Activated CD4-positive, alpha-beta T cell treated with anti-CD3 and anti-CD28 coated beads, Interleukin-2, amount 10 ng/mL, durations not matched to agents 24 days and 14 days (primary cell): ENCODE measurements at regions not wholly inside any gene's neighbourhood (a gene's known extent, or its start where the extent isn't known, plus 50 kb on each side); places are given as distances from the start of the nearest gene placed in this dataset.

ENCODE experiments used
- DNase-seq: peaks from one replicate; pipeline ENCODE4 v3.0.0; 2022
- H3K27ac Mint-ChIP-seq: one replicate; pipeline ENCODE4 v1.8.0; 2022; ENCODE audit warnings: mild to moderate bottlenecking, mixed read lengths
- H3K27me3 Mint-ChIP-seq: one replicate; pipeline ENCODE4 v1.8.0; 2022; ENCODE audit warnings: mixed read lengths
- H3K36me3 Mint-ChIP-seq: one replicate; pipeline ENCODE4 v1.8.0; 2022; ENCODE audit warnings: low read depth, mild to moderate bottlenecking, mixed read lengths
- H3K4me1 Mint-ChIP-seq: one replicate; pipeline ENCODE4 v1.8.0; 2021; ENCODE audit warnings: mixed read lengths
- H3K4me3 Mint-ChIP-seq: one replicate; pipeline ENCODE4 v1.8.0; 2022; ENCODE audit warnings: mild to moderate bottlenecking, moderate library complexity, mixed read lengths
- H3K9me3 Mint-ChIP-seq: one replicate; pipeline ENCODE4 v1.8.0; 2021; ENCODE audit warnings: mixed read lengths
- intact Hi-C: fragments of 100-400 bp; cut with micrococcal nuclease; formaldehyde crosslinking; loops from one replicate; pipeline ENCODE4 v1.15.1; 2023

DNA sequence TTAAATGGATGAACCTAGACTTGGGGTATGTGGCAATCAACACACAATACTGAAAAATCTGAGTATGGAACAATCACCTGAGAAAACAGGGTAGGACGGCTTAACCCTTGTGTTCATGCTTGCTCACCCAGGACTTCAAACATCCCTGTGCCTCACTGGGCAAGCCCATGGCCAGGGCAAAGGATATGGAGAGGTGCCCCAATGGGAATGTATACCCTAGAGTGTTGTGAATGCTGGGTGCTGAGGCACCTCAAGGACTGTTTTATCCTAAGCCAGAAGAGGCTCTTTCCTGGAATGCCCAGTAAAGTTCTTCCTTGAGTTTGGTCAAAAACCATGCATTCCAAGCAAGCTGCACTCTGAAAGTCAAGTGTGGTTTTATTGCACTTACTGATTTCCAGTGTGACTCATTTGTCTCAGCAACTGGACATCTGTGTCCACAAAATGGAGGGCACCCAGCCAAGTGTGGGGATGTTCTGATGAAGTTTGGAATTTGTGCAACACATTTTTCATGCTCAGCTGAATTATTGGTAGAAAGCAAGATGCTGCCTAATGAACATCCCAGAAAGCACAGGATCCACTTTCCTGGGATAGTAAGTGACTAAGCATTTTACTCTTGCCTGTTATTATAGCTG lies 531.3 kb downstream of the RFC3 start:
- H3K9me3 Mint-ChIP-seq, result peaks cover 17% of the 10 kb centered on the region
- H3K4me1 Mint-ChIP-seq, result no peaks in the 10 kb centered on the region
- DNase-seq, result no peak

DNA sequence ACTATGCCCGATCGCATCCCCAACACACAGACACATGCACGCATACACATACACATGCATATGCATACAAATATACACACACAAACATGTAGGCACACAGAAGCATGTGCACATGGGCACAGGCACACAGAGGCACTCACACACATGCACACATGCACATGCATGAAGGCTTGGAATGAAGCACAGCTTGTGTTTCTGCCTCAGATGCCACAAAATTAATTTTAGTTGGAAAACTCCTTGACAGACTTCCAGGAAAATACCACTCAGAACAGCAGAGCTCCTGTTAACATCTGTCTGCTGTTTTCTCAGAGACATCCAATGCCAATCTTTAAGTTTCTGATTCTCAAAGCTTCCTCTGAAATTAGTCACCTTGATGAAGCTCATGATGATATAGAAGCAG lies 532.7 kb downstream of the RFC3 start:
- DNase-seq, result no peak
- Mint-ChIP-seq H3K36me3 (no peaks in the 10 kb centered on the region), H3K27ac (no peak overlapping the region), H3K27me3 (no peaks in the 10 kb centered on the region), H3K4me1 (no peaks in the 10 kb centered on the region), H3K4me3 (no peak overlapping the region), H3K9me3 (peaks cover 14% of the 10 kb centered on the region)
- intact Hi-C loops, result loop anchor here (10.0 kb wide), 1 partner anchor 146 kb away; no protein-coding TSS in a partner anchor

More for the DNA sequence above, 531.3 kb downstream of the RFC3 start:
- no peaks in the 10 kb centered on the region for H3K27me3 Mint-ChIP-seq
- no peaks in the 10 kb centered on the region for H3K36me3 Mint-ChIP-seq
- no peak overlapping the region for H3K27ac Mint-ChIP-seq
- no peak overlapping the region for H3K4me3 Mint-ChIP-seq
- intact Hi-C loops, result no loop called here

DNA sequence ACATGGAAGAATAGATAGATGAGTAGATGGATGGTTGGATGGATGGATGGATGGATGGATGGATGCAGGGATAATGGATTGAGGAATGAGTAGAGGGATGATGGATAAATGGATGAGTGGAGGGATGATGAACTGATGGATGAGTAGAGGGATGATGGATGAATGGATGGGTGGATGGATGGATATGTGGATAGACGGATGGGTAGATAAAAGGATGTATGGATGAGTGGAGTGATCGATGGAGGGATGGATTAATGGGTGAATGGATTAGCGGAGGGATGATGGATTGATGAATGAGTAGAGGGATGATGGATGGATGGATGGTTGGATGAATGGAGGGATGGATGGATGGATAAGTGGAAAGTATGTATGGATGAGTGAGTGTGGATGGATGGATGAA lies 533.2 kb downstream of the RFC3 start:
- DNase-seq, result no peak
- no peak overlapping the region for H3K4me3 Mint-ChIP-seq
- H3K9me3 Mint-ChIP-seq, result peaks cover 14% of the 10 kb centered on the region
- no peak overlapping the region for H3K27ac Mint-ChIP-seq
- intact Hi-C loops, result loop anchor here (10.0 kb wide), 1 partner anchor 146 kb away; no protein-coding TSS in a partner anchor
- H3K4me1 Mint-ChIP-seq, result no peaks in the 10 kb centered on the region
- H3K27me3 Mint-ChIP-seq, result no peaks in the 10 kb centered on the region
- H3K36me3 Mint-ChIP-seq, result no peaks in the 10 kb centered on the region

DNA sequence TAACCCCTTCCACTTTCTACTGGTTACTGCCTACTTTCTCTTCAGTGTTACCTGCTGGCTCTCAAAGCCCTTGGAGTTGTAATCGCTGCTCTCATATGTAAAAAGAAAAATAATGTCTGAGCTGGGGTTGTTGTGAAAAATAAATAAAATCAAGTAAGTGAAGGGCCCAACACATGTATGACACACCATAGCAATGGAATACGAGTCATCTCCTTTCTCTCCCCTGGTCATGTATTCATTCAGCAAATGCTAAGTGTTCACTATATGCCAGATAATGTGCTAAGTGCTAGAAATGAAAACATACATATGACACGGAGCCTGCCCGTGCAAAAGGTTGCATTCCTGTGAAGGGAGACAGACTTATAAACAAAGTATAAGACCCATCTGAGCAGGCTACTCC lies 535.0 kb downstream of the RFC3 start:
- intact Hi-C loops, result loop anchor here (10.0 kb wide), 1 partner anchor 148 kb away; no protein-coding TSS in a partner anchor
- no peaks in the 10 kb centered on the region for H3K36me3 Mint-ChIP-seq
- no peak overlapping the region for H3K27ac Mint-ChIP-seq
- H3K4me3 Mint-ChIP-seq, result no peak overlapping the region
- H3K4me1 Mint-ChIP-seq, result no peaks in the 10 kb centered on the region
- no peaks in the 10 kb centered on the region for H3K27me3 Mint-ChIP-seq
- peaks cover 14% of the 10 kb centered on the region for H3K9me3 Mint-ChIP-seq
- no peak for DNase-seq

DNA sequence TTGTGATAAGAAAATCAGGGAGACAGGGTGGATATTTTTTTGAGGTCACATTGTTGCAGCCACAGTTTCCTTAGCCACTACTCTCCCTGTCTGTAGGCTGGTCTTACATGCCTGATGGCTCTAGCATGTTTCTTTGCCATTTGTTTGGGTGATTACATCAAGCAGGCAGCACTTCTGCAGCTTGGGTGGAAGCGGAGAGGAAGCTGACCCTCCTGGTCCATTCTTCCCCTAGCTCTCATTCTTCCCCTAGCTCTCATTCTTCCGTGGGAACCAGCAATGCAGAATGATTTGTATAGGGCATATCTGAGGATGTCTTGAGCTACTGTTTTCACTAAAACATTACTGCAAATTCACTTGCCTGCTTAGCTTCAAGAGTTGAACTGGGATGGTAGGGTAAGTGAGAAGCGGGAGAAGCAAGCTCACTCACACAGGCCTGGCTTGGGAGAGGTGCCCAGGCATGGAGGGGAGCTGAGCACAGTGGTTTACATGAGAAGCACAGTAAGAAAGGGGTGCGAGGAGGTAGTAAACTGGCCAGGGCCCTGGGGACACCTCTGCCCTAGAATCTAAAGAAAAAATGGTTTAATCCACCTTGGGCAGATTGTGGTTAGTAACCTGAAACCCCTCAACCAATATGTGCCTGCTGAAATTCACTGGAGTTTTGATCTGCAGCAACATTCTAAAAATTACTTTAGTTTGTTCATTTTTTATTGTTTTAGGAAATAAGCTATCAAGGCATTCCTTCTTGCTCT lies 538.9 kb downstream of the RFC3 start:
- Mint-ChIP-seq H3K27ac (no peak overlapping the region), H3K9me3 (no peaks in the 10 kb centered on the region), H3K4me3 (no peak overlapping the region), H3K4me1 (no peaks in the 10 kb centered on the region), H3K27me3 (no peaks in the 10 kb centered on the region), H3K36me3 (no peaks in the 10 kb centered on the region)
- no peak for DNase-seq
- intact Hi-C loops, result loop anchor here (10.0 kb wide), 1 partner anchor 152 kb away; no protein-coding TSS in a partner anchor

DNA sequence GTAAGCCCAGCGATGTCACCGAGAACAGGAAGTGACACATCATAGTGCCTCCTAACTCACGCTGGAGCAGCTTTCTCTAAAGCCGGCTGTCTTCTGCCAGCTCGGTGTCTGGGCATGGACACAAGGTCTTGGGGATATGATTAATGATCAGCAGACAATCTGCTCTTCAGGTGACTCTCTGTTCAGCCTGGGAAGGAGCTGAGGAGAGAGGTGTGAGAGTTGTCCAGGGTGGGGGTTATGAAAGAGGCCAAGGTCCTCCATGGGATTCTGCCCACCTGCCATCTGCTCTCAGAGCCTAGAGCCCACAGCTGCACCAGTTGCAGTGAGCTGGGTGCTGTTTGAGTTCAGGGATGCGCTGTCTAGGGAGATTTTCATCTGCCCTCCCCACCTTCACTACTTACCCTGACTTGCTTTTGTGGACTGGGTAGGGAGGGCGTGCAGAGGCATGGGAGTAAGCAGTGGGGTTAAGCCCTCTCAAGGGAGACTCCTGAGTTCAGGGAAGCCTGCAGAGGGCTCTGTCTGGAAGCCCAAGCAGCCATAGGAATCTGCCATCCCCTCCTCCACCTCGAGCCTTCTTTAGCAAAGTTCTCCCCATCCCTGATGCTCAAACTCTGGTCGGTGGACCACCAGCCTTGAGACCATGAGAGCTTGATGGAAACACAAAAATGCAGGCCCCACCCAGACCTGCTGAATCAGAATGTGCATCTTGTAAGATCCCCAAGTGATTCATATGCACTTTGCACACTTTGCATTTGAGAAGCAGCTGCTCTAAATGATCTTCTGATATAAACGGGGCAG lies 539.7 kb downstream of the RFC3 start:
- Mint-ChIP-seq H3K4me1 (no peaks in the 10 kb centered on the region), H3K27me3 (no peaks in the 10 kb centered on the region), H3K9me3 (no peaks in the 10 kb centered on the region), H3K4me3 (no peak overlapping the region), H3K36me3 (no peaks in the 10 kb centered on the region), H3K27ac (no peak overlapping the region)
- DNase-seq, result no peak
- intact Hi-C loops, result loop anchor here (10.0 kb wide), 1 partner anchor 153 kb away; no protein-coding TSS in a partner anchor

DNA sequence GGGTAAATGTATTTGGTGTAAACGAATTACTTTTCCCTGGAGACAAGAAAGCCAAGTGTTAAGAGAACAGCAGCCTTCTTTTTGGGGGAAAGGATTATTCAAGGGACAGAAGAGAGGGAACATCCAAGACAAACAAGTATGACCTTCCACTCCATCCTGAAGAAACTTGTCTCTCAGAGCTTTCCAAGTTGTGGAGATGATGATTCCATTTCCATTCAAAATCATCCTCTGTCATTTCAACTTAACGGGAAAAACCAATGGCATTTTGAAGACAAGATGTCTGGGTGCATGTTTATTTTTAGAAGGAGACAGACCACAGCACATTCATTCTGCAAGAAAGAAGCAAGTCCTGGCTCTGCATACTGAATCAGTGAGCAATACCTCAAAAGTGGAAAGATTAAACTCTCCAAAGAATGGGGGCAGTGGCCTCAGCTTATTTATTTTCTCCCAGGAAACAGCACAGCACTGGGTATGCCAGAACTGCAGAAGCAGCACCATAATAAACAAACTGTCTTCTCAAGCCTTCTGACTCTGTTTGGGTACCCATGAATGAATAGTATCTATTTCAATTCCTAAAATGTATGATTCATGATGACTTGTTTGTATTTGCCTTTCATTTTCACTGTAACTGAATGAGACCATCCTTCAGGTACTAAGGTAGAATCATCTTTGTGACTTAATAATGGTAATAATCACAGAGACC lies 541.0 kb downstream of the RFC3 start:
- DNase-seq, result no peak
- H3K9me3 Mint-ChIP-seq, result no peaks in the 10 kb centered on the region
- intact Hi-C loops, result loop anchor here (10.0 kb wide), 1 partner anchor 154 kb away; no protein-coding TSS in a partner anchor

DNA sequence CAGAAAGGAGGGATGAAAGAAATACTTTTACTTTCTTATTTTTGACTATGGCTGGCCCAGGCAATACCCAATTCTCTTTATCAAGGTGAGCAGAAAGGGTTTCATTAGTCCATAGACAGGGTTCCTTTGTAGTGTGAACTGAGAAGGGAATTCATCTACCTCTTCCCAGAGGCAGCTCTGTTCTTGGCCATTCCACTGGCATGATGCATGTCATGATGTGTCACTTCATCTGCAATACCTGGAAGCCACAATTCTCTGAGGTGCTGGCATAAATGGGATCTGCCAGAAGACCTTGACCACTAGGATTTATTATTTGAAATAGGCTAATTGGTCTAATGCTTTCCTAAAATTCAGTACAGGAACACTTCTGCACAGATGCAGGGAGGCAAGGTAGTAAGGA lies 542.8 kb downstream of the RFC3 start:
- Mint-ChIP-seq H3K36me3 (no peaks in the 10 kb centered on the region), H3K4me3 (no peak overlapping the region), H3K27ac (no peak overlapping the region), H3K9me3 (no peaks in the 10 kb centered on the region), H3K4me1 (no peaks in the 10 kb centered on the region), H3K27me3 (no peaks in the 10 kb centered on the region)
- intact Hi-C loops, result no loop called here
- no peak for DNase-seq

More for the DNA sequence above, 541.0 kb downstream of the RFC3 start:
- Mint-ChIP-seq H3K4me1 (no peaks in the 10 kb centered on the region), H3K4me3 (no peak overlapping the region), H3K36me3 (no peaks in the 10 kb centered on the region), H3K27me3 (no peaks in the 10 kb centered on the region), H3K27ac (no peak overlapping the region)

DNA sequence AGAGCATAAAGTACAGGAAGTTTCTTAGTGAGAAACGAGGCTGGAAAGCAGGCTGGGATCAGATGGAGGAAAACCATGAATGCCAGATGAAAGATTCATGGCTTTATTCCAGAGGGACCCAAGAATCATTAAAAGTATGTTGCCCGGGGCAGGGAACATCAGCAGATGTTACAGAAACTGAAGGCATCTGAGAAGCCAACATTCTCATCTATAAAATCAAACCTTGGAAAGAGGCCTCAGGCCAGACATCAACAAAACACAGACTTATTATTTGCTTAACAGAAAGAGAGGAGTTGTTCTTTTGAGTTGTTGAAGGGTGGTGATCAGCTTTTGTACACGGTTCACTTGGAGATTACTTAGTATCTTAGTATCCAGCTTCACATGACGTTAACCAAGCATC lies 543.6 kb downstream of the RFC3 start:
- no peak overlapping the region for H3K4me3 Mint-ChIP-seq
- H3K9me3 Mint-ChIP-seq, result peaks cover 2% of the 10 kb centered on the region
- intact Hi-C loops, result no loop called here
- no peak for DNase-seq
- H3K36me3 Mint-ChIP-seq, result no peaks in the 10 kb centered on the region
- no peaks in the 10 kb centered on the region for H3K4me1 Mint-ChIP-seq
- H3K27ac Mint-ChIP-seq, result no peak overlapping the region
- no peaks in the 10 kb centered on the region for H3K27me3 Mint-ChIP-seq

DNA sequence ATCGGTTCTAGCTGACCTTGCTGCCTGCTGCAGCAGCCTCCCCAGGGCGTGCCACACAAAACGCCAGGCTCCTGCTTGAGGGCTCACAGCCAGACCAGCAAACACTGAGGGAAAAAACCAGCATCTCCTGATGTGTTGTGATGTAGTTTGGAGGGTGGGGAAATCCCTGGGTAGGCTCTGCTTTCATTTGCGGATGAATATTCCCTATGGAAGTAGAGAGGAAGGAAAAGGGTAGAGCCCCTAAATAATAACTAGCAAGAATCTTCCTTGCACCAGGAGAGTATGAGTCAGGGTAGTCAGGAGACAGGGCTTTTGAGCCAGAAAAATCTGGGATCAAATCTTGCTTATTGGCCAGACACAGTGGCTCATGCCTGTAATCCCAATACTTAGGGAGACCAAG lies 545.3 kb downstream of the RFC3 start:
- intact Hi-C loops, result no loop called here

DNA sequence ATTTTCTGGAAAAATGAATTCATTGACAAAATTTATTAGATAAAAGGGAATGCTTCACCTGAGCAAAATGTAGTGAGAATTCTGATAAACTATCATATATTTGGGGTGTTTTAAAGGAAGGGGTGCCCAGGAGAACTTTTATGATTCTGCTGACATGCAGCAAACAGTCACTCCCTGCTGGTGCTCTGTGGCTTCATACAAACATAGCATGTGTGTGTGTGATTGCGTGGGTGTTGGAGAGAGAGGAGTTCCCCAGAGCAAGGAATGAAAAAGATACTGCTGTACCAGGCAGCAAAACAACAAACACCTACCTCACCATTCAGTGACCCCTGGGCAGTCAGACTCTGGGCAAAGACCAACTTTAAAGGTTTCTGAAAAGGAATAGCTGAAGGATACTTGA lies 546.7 kb downstream of the RFC3 start:
- Mint-ChIP-seq H3K36me3 (no peaks in the 10 kb centered on the region), H3K9me3 (peaks cover 4% of the 10 kb centered on the region), H3K27ac (no peak overlapping the region), H3K4me3 (no peak overlapping the region), H3K4me1 (no peaks in the 10 kb centered on the region), H3K27me3 (no peaks in the 10 kb centered on the region)
- intact Hi-C loops, result no loop called here
- DNase-seq, result no peak

More for the DNA sequence above, 545.3 kb downstream of the RFC3 start:
- no peaks in the 10 kb centered on the region for H3K4me1 Mint-ChIP-seq
- H3K27me3 Mint-ChIP-seq, result no peaks in the 10 kb centered on the region
- DNase-seq, result no peak
- H3K4me3 Mint-ChIP-seq, result no peak overlapping the region
- no peak overlapping the region for H3K27ac Mint-ChIP-seq
- H3K9me3 Mint-ChIP-seq, result peaks cover 4% of the 10 kb centered on the region
- no peaks in the 10 kb centered on the region for H3K36me3 Mint-ChIP-seq

DNA sequence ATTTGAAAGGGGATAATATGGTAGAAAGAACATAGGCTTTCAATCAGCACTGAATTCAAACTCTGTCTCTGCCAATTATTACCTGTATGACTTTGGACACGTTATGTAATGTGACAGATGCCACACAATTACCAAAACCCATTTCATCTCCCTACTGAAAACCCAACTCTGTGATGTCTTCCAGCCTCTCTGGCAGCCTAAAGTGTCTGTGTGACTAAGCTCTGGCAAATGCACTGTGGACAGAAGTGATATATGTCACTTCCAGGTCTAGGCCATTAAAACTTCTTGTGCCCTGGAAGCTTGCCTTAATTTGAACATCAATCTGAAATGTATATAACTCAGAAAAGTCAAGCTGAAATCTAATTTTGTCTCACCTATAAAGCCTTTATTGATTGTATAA lies 552.0 kb downstream of the RFC3 start:
- no peak overlapping the region for H3K4me3 Mint-ChIP-seq
- H3K27ac Mint-ChIP-seq, result no peak overlapping the region
- no peaks in the 10 kb centered on the region for H3K36me3 Mint-ChIP-seq
- no peaks in the 10 kb centered on the region for H3K4me1 Mint-ChIP-seq
- intact Hi-C loops, result no loop called here
- no peaks in the 10 kb centered on the region for H3K27me3 Mint-ChIP-seq
- DNase-seq, result no peak
- H3K9me3 Mint-ChIP-seq, result peaks cover 4% of the 10 kb centered on the region

DNA sequence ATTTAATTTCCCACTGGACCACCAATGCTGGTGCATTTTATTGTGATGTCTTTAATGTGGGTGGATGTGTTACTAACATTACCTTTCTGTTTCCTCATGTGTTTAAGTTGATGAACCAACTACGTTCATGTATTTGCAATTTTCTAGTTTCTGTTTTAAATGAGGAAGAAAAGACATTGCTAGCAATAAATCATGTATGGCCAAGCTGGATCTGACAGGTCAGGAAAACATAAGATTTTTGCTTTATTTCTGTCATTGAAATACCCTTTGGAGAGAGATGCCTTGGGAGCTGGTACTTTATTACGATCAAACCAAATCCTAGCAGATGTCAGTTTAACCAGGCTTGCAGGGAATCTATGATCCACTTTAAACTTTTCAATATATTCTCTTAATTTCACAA lies 553.2 kb downstream of the RFC3 start:
- DNase-seq, result no peak
- H3K4me1 Mint-ChIP-seq, result no peaks in the 10 kb centered on the region
- no peak overlapping the region for H3K27ac Mint-ChIP-seq
- peaks cover 4% of the 10 kb centered on the region for H3K9me3 Mint-ChIP-seq
- intact Hi-C loops, result no loop called here
- H3K36me3 Mint-ChIP-seq, result no peaks in the 10 kb centered on the region
- no peaks in the 10 kb centered on the region for H3K27me3 Mint-ChIP-seq
- no peak overlapping the region for H3K4me3 Mint-ChIP-seq
